NCI-H146 (cell line): ENCODE measurements at regions not wholly inside any gene's neighbourhood (a gene's known extent, or its start where the extent isn't known, plus 50 kb on each side); places are given as distances from the start of the nearest gene placed in this dataset.

Source experiments
- DNase-seq: peaks from one replicate; lab custom pipeline; 2025; lab: John Stamatoyannopoulos, UW

DNA sequence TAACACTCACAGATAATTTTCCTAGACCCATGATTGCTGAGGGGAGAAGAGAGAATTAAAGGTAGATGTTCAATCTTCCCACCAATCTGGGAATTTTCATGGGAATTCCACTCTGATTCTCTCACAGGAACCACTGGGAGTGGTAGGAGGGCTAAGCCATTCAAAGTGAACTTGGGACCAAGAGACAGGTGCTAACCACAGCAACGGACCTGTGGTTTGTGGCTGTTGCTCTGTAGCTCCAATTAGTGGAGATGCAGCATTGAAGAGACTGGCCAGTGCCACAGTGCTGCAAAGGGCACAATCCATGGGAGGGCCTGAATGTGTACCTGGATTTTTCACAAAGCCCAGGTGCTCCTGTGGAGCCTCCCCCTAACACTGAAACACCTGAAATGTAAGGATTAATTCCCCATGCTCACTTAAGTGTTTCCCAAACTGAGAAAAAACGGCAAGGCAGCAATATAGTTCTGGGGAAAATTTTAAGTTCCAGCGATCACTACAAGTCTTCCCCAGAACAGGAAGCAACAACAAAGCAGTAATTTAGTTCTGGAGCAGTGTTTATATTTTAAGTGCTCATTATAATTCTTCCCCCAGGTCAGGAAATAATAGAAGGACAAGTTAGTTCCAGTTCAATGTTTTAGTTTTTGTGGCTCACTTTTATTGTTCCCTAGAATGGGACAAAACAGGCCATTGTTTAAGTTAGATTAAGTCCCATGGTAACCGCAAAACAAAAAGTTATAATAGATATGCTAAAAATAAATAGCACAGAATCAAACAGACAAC, 1045.8 kb downstream of the CNTNAP5 start:
- DNase-seq: peak; percentile 56

DNA sequence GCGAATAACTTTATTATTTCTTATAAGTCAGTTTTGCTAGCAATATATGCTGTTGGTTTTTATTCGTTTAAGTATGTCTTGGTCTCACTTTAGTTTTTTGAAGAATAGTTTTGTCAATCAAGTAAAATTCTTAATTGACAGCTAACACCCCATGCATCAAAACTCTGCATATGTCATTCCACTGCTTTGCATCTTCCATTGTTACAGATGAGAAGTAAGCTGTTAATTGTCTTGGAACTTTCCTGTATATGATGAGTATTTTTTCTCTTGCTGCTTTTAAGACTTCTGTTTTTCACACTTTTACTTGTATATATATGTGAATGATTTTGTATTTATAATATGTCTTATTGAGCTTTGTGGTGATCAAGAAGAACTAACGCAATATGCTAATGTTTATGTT, 1048.4 kb downstream of the CNTNAP5 start:
- DNase-seq: no peak

DNA sequence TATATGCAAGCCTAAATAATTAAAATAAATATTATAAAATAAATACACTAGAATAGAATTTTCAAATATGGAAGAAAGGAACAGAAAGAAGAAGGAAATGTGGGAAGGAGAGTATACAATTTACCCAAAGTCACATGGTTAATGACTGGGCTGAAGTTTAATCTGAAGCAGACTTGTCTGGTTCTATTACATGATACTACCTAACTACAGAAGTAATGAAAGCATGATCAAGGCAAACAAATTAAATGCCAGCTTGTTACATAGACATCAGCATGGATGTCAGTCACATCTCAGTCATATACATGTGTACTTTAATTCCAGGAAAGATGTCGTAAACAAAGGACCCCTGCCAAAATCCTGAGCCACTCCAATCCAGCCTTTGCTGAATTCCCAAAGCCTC, 1060.8 kb downstream of the CNTNAP5 start:
- no peak for DNase-seq

DNA sequence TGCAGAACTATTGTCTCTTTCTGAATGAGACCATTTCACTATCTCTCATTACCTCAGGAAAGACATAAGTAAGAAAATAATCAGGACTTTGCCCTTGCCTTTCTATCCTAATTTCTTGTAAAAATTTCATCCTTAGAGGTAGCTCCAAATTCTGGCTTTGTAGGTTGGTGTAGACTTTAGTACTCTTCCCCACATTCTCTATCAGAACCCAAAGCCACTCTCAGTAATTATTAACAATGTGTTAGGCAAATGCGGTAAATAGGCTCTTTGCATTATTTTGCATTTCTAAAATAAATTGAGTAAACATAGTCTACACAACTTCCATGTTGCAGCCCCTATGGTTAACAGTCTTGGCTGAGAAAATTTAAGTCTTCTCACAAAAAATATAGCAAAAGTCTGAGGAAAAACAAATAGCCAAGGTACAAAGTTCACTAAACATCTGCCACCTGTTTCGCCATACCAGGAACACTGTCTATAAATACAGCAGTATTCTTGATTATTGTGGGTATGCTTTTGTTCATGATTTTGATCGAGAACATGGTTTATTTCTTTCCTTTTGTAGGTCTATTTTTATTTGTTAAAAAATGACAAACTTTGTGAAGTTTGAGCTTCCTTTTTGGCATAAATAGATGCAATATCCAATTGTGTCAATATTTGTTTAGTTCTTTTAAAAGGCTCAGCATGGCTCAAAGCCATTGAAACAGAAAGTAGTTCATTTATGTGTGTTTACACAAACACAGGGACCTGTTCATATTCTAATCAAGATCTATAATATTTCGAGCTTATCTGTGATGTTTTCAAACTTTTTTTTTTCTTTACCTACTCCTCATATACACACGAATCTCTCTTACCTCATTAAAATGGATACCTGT, 1061.5 kb downstream of the CNTNAP5 start:
- DNase-seq: peak; percentile 49

DNA sequence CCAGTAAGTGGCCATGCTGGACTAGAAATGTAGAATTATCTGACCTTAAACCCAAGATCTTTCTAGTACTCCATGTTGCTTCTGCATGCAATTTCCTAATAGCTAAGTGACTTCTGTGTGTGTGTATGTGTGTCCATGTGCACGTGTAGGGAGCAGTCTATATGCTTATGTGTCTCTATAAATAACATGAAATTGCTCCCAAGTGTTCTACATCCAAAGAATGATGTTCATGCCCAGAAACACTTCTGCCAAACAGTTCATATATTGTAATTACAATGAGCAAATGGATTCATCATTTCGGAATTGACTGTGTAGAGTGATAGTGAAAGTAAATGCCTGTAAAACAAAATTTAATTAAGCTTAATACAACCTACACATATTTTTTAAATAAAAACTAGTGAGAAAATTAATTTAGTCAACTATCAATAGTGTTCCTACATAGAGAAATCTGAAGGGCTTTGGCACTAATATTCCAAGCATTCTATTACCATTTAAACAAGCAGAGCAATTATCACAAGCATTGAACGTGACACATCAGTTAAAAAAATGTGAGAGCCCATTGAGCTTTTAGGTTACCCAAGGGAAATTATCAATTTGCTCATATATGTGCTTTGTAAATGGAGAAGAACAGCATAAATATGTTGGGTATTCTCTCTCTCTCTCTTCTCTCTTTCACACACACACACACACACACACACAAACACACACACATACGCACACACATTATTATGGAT, 1067.4 kb downstream of the CNTNAP5 start:
- DNase-seq: peak; percentile 25

DNA sequence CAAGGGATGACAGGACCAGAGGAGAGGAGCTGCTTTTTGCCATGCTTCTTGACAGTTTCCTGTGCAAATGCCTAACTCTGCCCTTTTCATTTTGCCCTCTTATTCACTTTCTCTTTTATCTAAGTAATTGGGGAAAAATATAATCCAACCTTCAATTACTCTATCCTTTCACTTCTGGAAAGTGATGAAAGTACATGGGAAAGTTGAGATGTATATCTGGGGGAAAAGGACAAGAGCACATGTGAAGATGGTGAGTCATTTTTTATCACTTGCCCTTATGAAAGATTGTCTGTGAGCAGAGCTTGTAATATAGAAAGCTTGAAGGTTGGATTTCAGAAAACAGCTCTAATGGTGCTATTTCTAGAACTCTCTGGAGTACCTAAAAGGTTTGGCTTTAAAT, 1070.7 kb downstream of the CNTNAP5 start:
- DNase-seq: no peak

DNA sequence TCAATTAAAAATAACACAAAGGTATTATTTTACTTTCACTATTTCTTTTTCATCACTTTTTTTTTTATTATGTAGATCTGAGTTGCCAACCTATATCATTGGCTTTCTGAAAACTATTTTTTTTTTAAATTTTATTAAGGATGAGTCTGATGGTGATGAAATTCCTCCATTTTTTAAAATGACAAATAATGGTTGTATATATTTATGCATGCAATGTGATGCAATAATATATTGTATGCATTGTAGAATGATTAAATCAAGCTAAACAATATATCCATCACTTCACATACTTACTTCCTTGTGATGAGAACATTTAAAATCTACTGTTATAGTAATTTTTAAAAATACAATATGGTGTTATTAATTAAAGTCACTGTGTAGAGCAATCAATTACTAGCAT, 1081.6 kb downstream of the CNTNAP5 start:
- DNase-seq: no peak

DNA sequence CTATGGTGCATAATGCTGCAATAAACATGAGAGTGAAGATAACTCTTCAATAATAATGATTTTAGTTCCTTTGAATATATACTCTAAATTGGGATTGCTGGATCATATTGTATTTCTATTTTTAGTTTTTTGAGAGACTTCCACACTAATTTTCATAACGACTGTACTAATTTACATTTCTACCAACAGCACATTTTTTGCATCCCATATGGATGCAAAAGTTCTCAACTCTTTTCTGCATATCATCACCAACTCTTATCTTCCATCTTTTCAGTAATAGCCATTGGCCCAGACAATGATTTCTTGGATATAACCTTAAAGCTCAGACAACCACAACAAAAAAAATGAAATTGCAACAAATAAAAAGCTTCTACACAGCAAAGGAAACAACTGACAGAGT, 1082.4 kb downstream of the CNTNAP5 start:
- no peak for DNase-seq

DNA sequence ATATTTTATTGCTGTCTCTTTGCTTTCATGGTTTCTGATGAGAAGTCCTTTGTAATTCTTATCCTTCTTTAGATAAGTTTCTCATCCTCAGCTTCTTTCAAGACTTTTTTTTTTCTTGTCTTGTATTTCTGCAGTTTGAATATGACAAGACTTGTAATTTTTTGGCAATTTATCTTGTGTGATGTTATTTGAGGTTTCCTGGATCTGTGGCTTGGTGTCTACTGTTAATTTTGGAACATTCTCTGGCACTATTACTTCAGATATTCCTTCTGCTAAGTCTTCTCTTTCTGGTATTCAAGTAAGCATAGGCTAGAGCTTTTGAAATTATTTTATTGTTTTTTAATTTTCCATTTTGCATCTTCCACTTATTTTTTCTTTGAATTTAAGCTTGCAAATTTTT, 1083.2 kb downstream of the CNTNAP5 start:
- DNase-seq: no peak

DNA sequence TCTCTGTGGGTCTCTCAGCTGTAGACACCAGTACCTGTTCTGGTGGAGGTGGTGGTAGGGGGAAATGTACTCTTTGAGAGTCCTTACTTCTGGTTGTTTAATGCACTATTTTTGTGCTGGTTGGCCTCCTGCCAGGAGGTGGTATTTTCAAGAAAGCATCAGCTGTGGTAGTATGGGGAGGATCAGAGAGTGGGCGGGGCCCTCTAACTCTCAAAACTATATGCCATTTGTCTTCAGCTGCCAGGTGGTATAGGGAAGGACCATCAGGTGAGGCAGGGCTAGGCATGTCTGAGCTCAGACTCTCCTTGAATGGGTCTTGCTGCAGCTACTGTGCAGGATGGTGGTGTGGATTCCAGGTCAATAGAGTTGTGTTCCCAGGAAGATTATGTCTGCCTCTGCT, 1100.8 kb downstream of the CNTNAP5 start:
- DNase-seq: no peak

DNA sequence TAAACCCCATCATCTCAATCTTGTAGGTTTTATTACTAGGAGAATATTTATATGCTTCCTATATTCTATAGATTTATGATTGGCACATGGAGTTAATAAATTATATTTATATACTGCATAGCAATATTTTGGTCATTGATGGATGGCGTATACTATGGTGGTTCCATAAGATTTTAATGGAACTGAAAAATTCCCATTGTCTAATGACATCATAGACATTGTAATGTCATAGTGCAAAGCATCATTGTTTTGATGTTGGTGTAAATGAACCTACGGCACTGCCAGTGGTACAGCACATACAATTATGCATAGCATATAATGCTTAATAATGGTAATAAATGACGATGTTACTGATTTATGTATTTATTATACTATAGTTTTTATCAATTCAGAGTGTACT, 1135.9 kb downstream of the CNTNAP5 start:
- no peak for DNase-seq

DNA sequence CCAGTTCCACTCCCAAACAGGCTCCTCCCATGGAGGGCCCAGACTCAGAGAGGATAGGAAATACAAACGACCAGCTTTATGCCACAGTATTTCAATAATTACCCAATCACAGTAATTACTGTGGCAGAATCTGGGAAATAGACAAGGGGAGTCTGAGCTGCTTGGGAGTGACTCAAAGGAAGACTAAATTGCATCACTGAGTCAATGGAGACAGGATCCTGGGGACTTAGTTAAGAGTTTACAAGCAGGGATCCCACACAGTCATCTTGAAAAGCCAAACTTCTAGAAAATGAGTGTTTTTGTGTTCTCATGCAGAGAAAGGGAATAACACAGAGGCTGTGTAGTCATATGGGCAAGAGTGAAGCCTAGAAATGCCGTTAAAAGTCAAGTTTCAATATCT, 1142.1 kb downstream of the CNTNAP5 start:
- no peak for DNase-seq

DNA sequence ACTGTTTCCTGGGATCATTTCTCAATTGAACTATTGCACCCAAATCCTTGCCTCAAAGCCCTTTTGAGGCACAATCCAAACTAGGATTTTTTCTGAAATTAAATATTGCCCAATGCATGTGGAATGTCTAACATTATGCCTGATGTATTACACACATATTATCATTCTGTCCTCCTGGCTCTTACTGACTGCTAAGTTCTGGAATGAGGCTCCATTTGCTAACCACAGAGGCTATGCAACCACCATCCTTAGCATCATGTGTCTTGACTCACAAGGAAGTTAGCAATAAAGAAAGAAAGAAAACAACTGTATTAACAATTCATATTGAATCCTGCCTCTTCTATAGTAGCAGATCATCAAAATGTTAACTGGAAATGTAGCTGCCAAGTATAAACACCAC, 1142.7 kb downstream of the CNTNAP5 start:
- no peak for DNase-seq

DNA sequence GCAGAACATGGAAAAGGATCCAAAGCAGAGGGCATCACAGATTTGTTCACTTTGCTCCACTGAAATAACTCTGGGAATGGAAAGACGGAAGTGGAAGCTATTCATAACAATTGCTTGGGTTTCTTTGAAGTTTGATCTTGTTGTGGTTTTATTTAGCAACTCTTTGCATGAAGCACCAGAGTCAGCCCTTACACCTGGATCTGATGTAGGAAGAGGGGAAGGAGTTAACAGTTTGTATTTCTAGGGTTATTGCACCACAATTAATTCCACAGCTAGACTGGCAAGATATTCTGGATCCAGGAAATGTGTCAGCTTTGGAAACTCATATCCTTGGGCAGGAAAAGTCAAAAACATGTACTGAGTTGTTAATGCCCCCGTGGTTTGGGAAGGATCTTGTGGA, 1143.4 kb downstream of the CNTNAP5 start:
- DNase-seq: no peak

DNA sequence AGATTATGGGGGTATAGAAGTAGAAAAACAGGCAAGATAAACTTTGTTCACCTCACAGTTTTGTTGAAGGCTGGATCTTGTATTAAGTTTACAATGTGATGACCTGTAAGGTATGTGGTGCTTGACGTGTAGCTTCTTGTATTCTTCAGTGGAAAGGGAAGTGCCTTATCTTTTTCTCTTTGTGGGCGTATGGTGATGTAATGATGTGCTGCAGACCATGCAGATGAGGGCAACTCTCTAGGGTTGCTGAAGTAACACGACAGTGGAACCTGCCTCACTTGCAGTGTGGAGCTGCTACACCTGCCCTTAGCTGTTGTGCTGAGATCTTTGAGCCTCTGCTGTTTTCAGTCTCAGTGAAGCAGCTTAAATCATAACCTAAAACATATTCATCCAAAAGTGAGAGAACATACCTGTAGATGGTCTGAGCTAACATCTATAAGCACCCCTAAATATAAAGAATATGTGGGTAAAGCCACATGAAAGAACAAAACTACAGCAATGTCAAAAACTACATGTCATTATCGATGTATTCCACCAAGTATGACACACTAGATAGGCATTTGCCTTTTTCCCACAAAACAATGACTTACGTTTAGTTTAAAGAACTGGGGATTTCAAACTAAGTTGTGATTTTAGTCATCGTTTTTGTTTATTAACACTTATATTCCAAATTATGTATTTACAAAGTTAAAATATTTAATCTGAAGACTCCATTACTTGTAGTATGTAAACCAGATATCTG, 1144.1 kb downstream of the CNTNAP5 start:
- no peak for DNase-seq

DNA sequence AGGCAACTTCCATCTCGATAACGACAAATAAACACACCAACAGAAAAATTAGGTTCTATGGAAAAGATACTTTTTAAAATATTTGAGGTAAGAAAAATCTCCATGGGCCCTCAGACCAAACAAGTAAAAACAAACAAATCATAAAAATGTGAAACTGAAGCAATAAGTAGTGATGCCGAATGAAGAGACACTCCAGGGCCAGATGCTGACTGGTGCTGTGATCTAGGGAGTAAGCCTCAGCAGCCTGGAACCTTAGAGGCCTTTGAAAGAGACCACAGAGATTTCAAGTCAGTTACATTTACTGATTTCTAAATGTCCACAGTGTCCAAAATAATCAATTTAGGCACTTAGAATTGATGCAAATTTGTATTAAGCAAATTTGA, 1144.7 kb downstream of the CNTNAP5 start:
- no peak for DNase-seq

DNA sequence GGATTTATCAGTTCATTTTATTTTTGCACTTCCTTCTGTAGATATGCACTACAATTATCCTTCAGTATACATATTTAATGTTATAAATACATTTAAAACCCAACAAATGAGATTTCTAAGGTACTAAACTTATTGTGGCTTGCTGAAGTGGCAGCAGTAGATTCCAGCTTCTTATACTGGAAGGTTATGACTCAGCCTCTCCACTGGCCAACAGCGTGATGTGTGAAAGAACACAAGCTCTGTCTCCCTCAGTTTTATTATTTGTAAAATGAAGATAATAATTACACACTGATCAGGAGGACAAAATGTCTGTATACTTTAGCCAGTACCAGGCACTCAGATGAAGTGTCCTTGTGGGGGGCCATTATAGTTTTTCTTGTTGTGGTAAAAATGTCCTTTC, 1147.1 kb downstream of the CNTNAP5 start:
- DNase-seq: no peak

DNA sequence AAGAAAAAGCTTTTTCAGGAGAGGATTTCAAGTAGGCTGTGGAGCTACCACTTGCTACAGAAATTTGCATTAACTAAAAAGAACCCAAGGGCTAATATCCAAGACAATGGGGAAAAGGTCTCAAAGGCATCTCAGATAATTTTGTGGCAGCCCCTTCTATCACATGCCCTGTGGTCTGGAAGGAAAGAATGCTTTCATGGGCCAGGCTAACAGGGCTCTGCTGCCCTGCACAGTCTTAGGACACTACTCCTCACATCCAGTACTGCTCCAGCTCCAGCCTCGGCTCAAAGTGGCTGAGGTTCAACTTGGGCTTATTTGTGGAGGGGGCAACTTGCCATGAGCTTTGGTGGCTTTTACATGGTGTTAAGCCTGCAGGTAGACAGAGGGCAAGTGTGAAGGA, 1150.3 kb downstream of the CNTNAP5 start:
- no peak for DNase-seq

DNA sequence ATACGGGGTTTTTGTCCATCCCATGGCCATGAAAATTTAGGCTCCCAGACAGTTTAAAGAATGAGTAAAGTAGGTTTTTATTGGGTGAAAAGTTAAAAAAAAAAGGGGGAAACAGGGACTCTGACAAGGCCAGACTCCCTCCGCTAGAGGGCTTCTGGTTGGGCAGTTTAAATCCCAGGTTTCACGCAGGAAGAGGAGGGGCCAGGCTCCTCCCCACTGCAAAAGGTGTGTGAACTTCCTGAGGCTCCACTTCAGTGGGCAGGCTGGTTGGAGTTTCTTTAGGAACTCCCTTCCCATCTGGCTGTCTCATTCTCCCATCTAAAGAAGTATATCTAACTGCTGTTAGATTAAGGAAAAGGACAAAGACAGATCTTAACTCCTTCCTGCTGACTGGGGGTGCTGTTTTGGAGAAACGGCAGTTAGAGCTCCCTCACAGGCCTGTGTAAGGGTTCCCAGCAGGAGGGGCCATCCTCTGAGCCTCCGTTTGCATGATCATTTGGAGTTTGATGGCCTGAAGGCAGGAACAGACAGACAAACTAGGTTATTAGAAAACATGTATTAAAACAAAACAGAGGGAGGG, 1160.7 kb downstream of the CNTNAP5 start:
- no peak for DNase-seq

DNA sequence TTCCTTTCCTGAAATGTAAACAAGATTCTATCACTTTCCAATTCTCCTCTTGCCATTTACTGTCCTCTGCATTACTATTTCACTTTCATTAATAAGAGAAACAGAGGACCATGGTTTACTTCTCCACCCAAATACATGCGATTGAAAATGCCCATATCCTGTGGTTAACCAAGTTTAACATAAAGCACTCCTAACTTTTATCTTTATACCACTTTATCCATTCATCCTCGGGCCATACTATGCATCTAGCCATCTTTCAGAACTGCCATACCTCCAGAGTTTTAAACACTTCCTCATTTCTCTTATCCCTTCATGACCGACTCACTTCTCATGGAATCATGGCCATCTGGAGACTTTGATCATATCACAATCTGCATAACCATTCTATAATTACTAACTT, 1182.3 kb downstream of the CNTNAP5 start:
- no peak for DNase-seq

DNA sequence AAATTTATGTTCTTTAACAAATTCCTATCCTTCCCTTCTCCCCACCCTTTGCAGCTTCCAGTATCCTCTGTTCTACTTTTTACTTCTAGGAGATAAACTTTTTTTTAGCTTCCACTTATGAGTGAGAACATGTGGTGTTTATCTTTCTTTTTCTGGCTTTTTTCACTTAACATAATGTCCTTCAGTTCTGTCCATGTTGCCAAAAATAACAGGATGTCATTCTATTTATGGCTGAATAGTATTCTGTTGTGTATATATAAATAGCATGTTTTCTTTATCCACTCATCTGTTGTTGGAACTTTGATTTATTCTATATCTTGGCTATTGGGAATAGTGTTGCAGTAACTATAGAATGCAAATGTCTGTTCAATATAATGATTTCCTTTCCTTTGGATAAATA, 1191.2 kb downstream of the CNTNAP5 start:
- no peak for DNase-seq

DNA sequence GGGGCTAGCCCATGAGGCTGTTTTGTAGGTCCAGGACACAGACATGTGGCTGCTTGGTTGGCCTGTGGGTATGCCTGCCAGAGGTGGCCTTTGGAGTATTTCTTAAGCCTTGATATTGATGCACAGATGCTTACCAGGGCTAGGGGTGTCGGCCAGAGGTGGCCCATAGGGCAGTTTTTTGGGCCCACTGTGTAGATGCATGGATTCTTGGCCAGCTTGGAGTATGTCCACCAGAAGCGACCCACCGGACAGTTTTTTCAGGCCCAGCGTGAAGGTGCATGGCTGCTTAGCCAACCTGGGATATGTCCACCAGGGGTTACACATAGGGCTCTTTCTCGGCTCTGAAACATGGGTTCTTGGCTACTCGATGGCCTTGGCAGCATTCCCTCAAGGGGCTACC, 1199.1 kb downstream of the CNTNAP5 start:
- no peak for DNase-seq
